HCT116 (cell line): ENCODE measurements at regions not wholly inside any gene's neighbourhood (a gene's known extent, or its start where the extent isn't known, plus 50 kb on each side); places are given as distances from the start of the nearest gene placed in this dataset.

Source experiments
- ATAC-seq: fragments of 200-7000 bp; cut with Tn5 transposase; 2 replicates; pipeline ENCODE4 v1.9.1; 2020; ENCODE audit warnings: mild to moderate bottlenecking, moderate library complexity
- BruUV-seq: library from RNA; stranded (reverse); fragments of 400-500 nt; replicated peaks from 2 replicates; lab custom pipeline; 2021; lab: Mats Ljungman, UMichigan
- CTCF ChIA-PET: fragments of 300-600 bp; sonication (Branson Sonifier 250); formaldehyde crosslinking; loops from one replicate; lab custom pipeline; 2021; ENCODE audit warnings: antibody characterized with exemption; lab: Charles Lee
- POLR2A ChIA-PET: fragments of 300-600, 350-600 bp; sonication (Branson Sonifier 250); formaldehyde crosslinking; loops from one replicate; lab custom pipeline; 2021; ENCODE audit warnings: antibody characterized with exemption; lab: Charles Lee
- RAD21 ChIA-PET, 2 experiments: fragments of 300-600 bp; sonication (Branson Sonifier 250); formaldehyde crosslinking; loops; one replicate each; lab custom pipeline; 2023; ENCODE audit warnings: low total read pairs in 2 of 2; ENCODE audit not compliant: uncharacterized antibody in 2 of 2, unreplicated experiment in 2 of 2, low non-redundant PET in 1 of 2; lab: Charles Lee
- DNase-seq: peaks from one replicate; pipeline ENCODE4 v3.0.0-alpha.2; 2010; ENCODE audit warnings: low read depth, low spot score
- H2AFZ ChIP-seq: fragments of 200-600 bp; shearing (Covaris generic), sonication (generic); 2 replicates; pipeline ENCODE4 v1.6.1; 2017; ENCODE audit warnings: low read depth, mixed run types, mixed read lengths, antibody characterized with exemption, low read length; ENCODE audit not compliant: poor library complexity, severe bottlenecking
- H3K27ac ChIP-seq: 2 replicates; pipeline ENCODE4 v1.5.1; 2012; ENCODE audit warnings: low read depth, low read length
- H3K27me3 ChIP-seq: fragments of 200-600 bp; sonication (generic); 2 replicates; pipeline ENCODE4 v1.6.1; 2016; ENCODE audit warnings: mixed run types, low read length, mixed read lengths; ENCODE audit not compliant: insufficient read depth
- H3K36me3 ChIP-seq, 2 experiments: fragments of 200-500 bp in 1 of 2; fragments of 200-600 bp in 1 of 2; sonication (Bioruptor generic) in 1 of 2; sonication (generic) in 1 of 2; 2 replicates each; pipeline versions ENCODE4 v1.5.1 to v1.6.1; 2014 to 2016; ENCODE audit warnings: low read length in 2 of 2, inconsistent platforms in 1 of 2, mixed read lengths in 1 of 2, mixed run types in 1 of 2; ENCODE audit not compliant: insufficient read depth in 2 of 2, control insufficient read depth in 1 of 2
- H3K4me1 ChIP-seq, 2 experiments: fragments of 200-600 bp in 1 of 2; sonication (generic) in 1 of 2; 2 replicates each; pipeline versions ENCODE4 v1.5.1 to v1.6.1; 2012 to 2017; ENCODE audit warnings: low read length in 2 of 2, inconsistent platforms in 1 of 2, mild to moderate bottlenecking in 1 of 2, mixed read lengths in 1 of 2, mixed run types in 1 of 2, moderate library complexity in 1 of 2; ENCODE audit not compliant: insufficient read depth in 2 of 2, control insufficient read depth in 1 of 2
- H3K4me2 ChIP-seq: fragments of 200-600 bp; sonication (generic); 2 replicates; pipeline ENCODE4 v1.6.1; 2017; ENCODE audit warnings: mixed run types, low read length, mixed read lengths
- H3K4me3 ChIP-seq, 2 experiments: fragments of 200-600 bp in 1 of 2; sonication (generic) in 1 of 2; replicated peaks in 1 of 2; 2 replicates each; pipeline ENCODE4 v1.5.1; 2011 to 2016; ENCODE audit warnings: low read length in 2 of 2, control low read depth in 1 of 2, low read depth in 1 of 2, mild to moderate bottlenecking in 1 of 2, mixed read lengths in 1 of 2, mixed run types in 1 of 2
- H3K79me2 ChIP-seq: fragments of 200-600 bp; sonication (generic); 2 replicates; pipeline ENCODE4 v1.6.1; 2017; ENCODE audit warnings: mild to moderate bottlenecking, mixed run types, low read length, moderate library complexity, mixed read lengths; ENCODE audit not compliant: insufficient read depth
- H3K9ac ChIP-seq: fragments of 200-600 bp; sonication (generic); 2 replicates; pipeline ENCODE4 v1.6.1; 2016; ENCODE audit warnings: low read length, mixed read lengths
- H3K9me2 ChIP-seq: fragments of 200-600 bp; sonication (generic), shearing (Covaris generic); 2 replicates; pipeline ENCODE4 v1.6.1; 2017; ENCODE audit warnings: mixed run types, mild to moderate bottlenecking, moderate library complexity; ENCODE audit not compliant: insufficient read depth
- H3K9me3 ChIP-seq, 2 experiments: fragments of 200-500 bp in 1 of 2; fragments of 200-600 bp in 1 of 2; sonication (Bioruptor generic) in 1 of 2; sonication (generic) in 1 of 2; 2 replicates each; pipeline ENCODE4 v1.6.1; 2014 to 2017; ENCODE audit warnings: low read length in 2 of 2, mixed read lengths in 2 of 2, inconsistent platforms in 1 of 2, low read depth in 1 of 2, mild to moderate bottlenecking in 1 of 2, mixed run types in 1 of 2, moderate library complexity in 1 of 2; ENCODE audit not compliant: control insufficient read depth in 1 of 2, insufficient read depth in 1 of 2
- H4K20me1 ChIP-seq: fragments of 200-600 bp; sonication (generic), shearing (Covaris generic); 2 replicates; pipeline ENCODE4 v1.6.1; 2017; ENCODE audit warnings: mixed run types, mild to moderate bottlenecking, moderate library complexity; ENCODE audit not compliant: insufficient read depth
- CTCF ChIP-seq, 3 experiments: fragments of 200-600 bp in 1 of 3; sonication (generic) in 1 of 3; IDR thresholded peaks in 2 of 3; conservative IDR thresholded peaks in 1 of 3; 2 replicates each; pipeline ENCODE4 v1.5.1; 2012 to 2017; ENCODE audit warnings: low read depth in 2 of 3, low read length in 2 of 3, antibody characterized with exemption in 1 of 3, borderline replicate concordance in 1 of 3, control low read depth in 1 of 3, mild to moderate bottlenecking in 1 of 3, mixed read lengths in 1 of 3, mixed run types in 1 of 3, moderate library complexity in 1 of 3; ENCODE audit not compliant: insufficient read depth in 1 of 3
- RAD21 ChIP-seq: IDR thresholded peaks from 2 replicates; pipeline ENCODE4 v1.6.1; 2012; ENCODE audit warnings: low read depth, mild to moderate bottlenecking
- SRF ChIP-seq: IDR thresholded peaks from 2 replicates; pipeline ENCODE4 v1.6.1; 2012; ENCODE audit warnings: low read depth
- ZFX ChIP-seq: fragments of 450-650 bp; IDR thresholded peaks from 2 replicates; pipeline ENCODE4 v1.6.1; 2017
- intact Hi-C: fragments of 100-400 bp; cut with micrococcal nuclease; formaldehyde crosslinking; loops from 2 replicates; pipeline ENCODE4 v1.10.0; 2022

- POLR2A ChIA-PET, result no interaction called here
Observed at GRCh38 chr7:16114633-16115032, 306.7 kb downstream of the CRPPA start.

More at GRCh38 chr7:16114633-16115032, 306.7 kb downstream of the CRPPA start:
- Histone ChIP-seq H4K20me1 (no peaks in the 10 kb centered on the region), H2AFZ (peak overlapping the region; percentile 64), H3K4me3 (no peak overlapping the region), H3K27me3 (no peaks in the 10 kb centered on the region), H3K36me3 (no peaks in the 10 kb centered on the region), H3K27ac (no peak overlapping the region), H3K9me3 (0 out of 4 replicates have a peak, but pooled peaks cover 0 to 4% of the 10 kb centered on the region in 2 experiments), H3K9me2 (no peaks in the 10 kb centered on the region), H3K4me2 (no peak overlapping the region)
- CTCF ChIA-PET, result interaction anchor here (0.9 to 1.3 kb wide), 2 partner anchors 16 to 450 kb away, joined by 3 to 20 read pairs; no protein-coding TSS in a partner anchor
- DNase-seq, result peak; percentile 52
- intact Hi-C loops, result loop anchor here (1.0 to 10.0 kb wide), 4 partner anchors 316 to 1190 kb away; no protein-coding TSS in a partner anchor
- TF ChIP-seq SRF (no peak), RAD21 (peak; percentile 88), CTCF (IDR thresholded peaks at IDR 0.05 in 2 of 3, conservative IDR thresholded peaks at IDR 0.05 in 1 of 3; ENCODE audit: borderline replicate concordance in 1 of 3, insufficient read depth in 1 of 3, low read depth in 2 of 3, low read length in 2 of 3) (peak; percentile 24 to 54 (median 54); a peak in 4 of 6 replicates), ZFX (no peak)
- TF ChIP-seq, all 23 proteins: peak for 2
- Histone ChIP-seq H3K4me1 (no peaks in the 10 kb centered on the region), H3K79me2 (no peaks in the 10 kb centered on the region), H3K9ac (no peak overlapping the region)
- RAD21 ChIA-PET, result interaction anchor here in 1 of 2 experiments (1.3 kb wide), 1 partner anchor 450 kb away, joined by 5 read pairs; no protein-coding TSS in a partner anchor
- ATAC-seq, result peak; percentile 59; the same call in 1 of the 2 replicates
- no TSS peak for BruUV-seq
